K562 (cell line): ENCODE measurements at regions not wholly inside any gene's neighbourhood (a gene's known extent, or its start where the extent isn't known, plus 50 kb on each side); places are given as distances from the start of the nearest gene placed in this dataset.

Experiments
- ATAC-seq: fragments of 200-7000 bp; cut with Tn5 transposase; 3 replicates; pipeline ENCODE4 v1.9.1; 2020; ENCODE audit warnings: moderate library complexity
- BruUV-seq: library from RNA; stranded (reverse); fragments of 400-500 nt; replicated peaks from 2 replicates; lab custom pipeline; 2021; lab: Mats Ljungman, UMichigan
- CTCF ChIA-PET: fragments of 300-600 bp; formaldehyde crosslinking; extraction: SDS; loops from one replicate; lab custom pipeline; 2021; ENCODE audit warnings: low intra/inter-chr PET ratio; lab: Yijun Ruan, JAX
- POLR2A ChIA-PET: fragments of 300-600, 350-650 bp; sonication (Branson Sonifier 250); formaldehyde crosslinking; extraction: SDS; loops from one replicate; lab custom pipeline; 2021; ENCODE audit warnings: antibody characterized with exemption, inconsistent platforms; lab: Yijun Ruan, JAX
- DNase-seq, 4 experiments: peaks; one replicate each; pipeline versions ENCODE4 v3.0.0 to v3.0.0-alpha.2; 2011 to 2018; ENCODE audit warnings: low spot score in 3 of 4, mixed read lengths in 3 of 4; ENCODE audit errors: extremely low read depth in 1 of 4
- FAIRE-seq: peaks from 2 replicates; lab custom pipeline; 2011; peaks lifted over from hg19 to GRCh38; lab: Jason Lieb, UNC
- H2AFZ ChIP-seq: 2 replicates; pipeline ENCODE4 v1.6.0; 2011; ENCODE audit warnings: low read depth, low read length, control low read depth, inconsistent platforms
- H3K27ac ChIP-seq: fragments of 200-600 bp; 3 replicates; pipeline ENCODE4 v1.8.0; 2011; ENCODE audit warnings: low read depth, mild to moderate bottlenecking, control low read depth, inconsistent platforms, low read length, moderate library complexity, mixed read lengths; ENCODE audit errors: extremely low read depth
- H3K27me3 ChIP-seq, 2 experiments: fragments of 300-600 bp in 1 of 2; 2 replicates in 1 of 2; 3 replicates in 1 of 2; pipeline versions ENCODE4 v1.6.0 to v1.8.0; 2011; ENCODE audit warnings: inconsistent platforms in 2 of 2, low read length in 2 of 2, mild to moderate bottlenecking in 1 of 2, mixed read lengths in 1 of 2, moderate library complexity in 1 of 2; ENCODE audit not compliant: control insufficient read depth in 2 of 2, insufficient read depth in 2 of 2
- H3K36me3 ChIP-seq: fragments of 300-600 bp; 3 replicates; pipeline ENCODE4 v1.8.0; 2011; ENCODE audit warnings: mild to moderate bottlenecking, low read length, inconsistent platforms; ENCODE audit not compliant: control insufficient read depth, insufficient read depth
- H3K4me1 ChIP-seq, 2 experiments: fragments of 200-600 bp in 1 of 2; replicated peaks in 1 of 2; 2 replicates in 1 of 2; 3 replicates in 1 of 2; pipeline versions ENCODE4 v1.5.1 to v1.8.0; 2011; ENCODE audit warnings: inconsistent platforms in 2 of 2, low read length in 2 of 2, mild to moderate bottlenecking in 1 of 2, mixed read lengths in 1 of 2, moderate library complexity in 1 of 2; ENCODE audit not compliant: control insufficient read depth in 2 of 2, insufficient read depth in 2 of 2
- H3K4me2 ChIP-seq: 2 replicates; pipeline ENCODE4 v1.6.1; 2011; ENCODE audit warnings: low read length, control low read depth, inconsistent platforms, mixed read lengths; ENCODE audit not compliant: insufficient read depth
- H3K4me3 ChIP-seq: fragments of 200-600 bp; sonication (generic), shearing (Covaris generic); 2 replicates; pipeline ENCODE4 v1.5.1; 2016; ENCODE audit warnings: control low read depth, inconsistent platforms
- H3K79me2 ChIP-seq: fragments of 200-600 bp; 3 replicates; pipeline ENCODE4 v1.8.0; 2011; ENCODE audit warnings: low read length, inconsistent platforms; ENCODE audit not compliant: control insufficient read depth, insufficient read depth
- H3K9ac ChIP-seq, 2 experiments: 2 replicates each; pipeline versions ENCODE4 v1.6.0 to v1.6.1; 2011; ENCODE audit warnings: low read depth in 2 of 2, low read length in 2 of 2, control low read depth in 1 of 2, inconsistent platforms in 1 of 2, mild to moderate bottlenecking in 1 of 2, mixed read lengths in 1 of 2; ENCODE audit not compliant: insufficient read depth in 1 of 2
- H3K9me1 ChIP-seq: one replicate; pipeline ENCODE4 v1.6.0; 2011; ENCODE audit warnings: inconsistent platforms, mild to moderate bottlenecking, low read length, moderate library complexity; ENCODE audit not compliant: control insufficient read depth, insufficient read depth
- H3K9me3 ChIP-seq: replicated peaks from 2 replicates; pipeline ENCODE4 v1.5.1; 2011; ENCODE audit warnings: low read depth, low read length, inconsistent platforms; ENCODE audit not compliant: control insufficient read depth, insufficient read depth
- H4K20me1 ChIP-seq: replicated peaks from 2 replicates; pipeline ENCODE4 v1.6.1; 2011; ENCODE audit warnings: low read length, inconsistent platforms, mixed read lengths; ENCODE audit not compliant: control insufficient read depth, insufficient read depth
- LEF1 ChIP-seq: fragments of 450-650 bp; IDR thresholded peaks from 2 replicates; pipeline ENCODE4 v1.6.1; 2016; ENCODE audit warnings: mild to moderate bottlenecking
- PATZ1 ChIP-seq: fragments of 250-450 bp; sonication (Bioruptor Pico); IDR thresholded peaks from 2 replicates; pipeline ENCODE4 v1.5.0; 2020; ENCODE audit warnings: mild to moderate bottlenecking, borderline replicate concordance
- RBM25 ChIP-seq: fragments of 200-400 bp; formaldehyde crosslinking; IDR thresholded peaks from 2 replicates; pipeline ENCODE4 v1.6.1; 2018; ENCODE audit warnings: low read length, low read depth, moderate library complexity; ENCODE audit not compliant: severe bottlenecking
- TCF3 ChIP-seq: sonication (generic); formaldehyde crosslinking; IDR thresholded peaks from 2 replicates; pipeline ENCODE4 v1.4.0; 2020; ENCODE audit warnings: mild to moderate bottlenecking, missing genetic modification reagents
- WGBS: fragments of 100-300 bp; shearing (Covaris generic); methylation state at CpG from one replicate; pipeline ENCODE4 v1.1.6; 2016; ENCODE audit warnings: low coverage, mixed read lengths; ENCODE audit not compliant: insufficient coverage; ENCODE audit errors: missing lambda C conversion rate; 5-methylcytosine and 5-hydroxymethylcytosine counted together
- in situ Hi-C: fragments of 300-500 bp; cut with MboI; formaldehyde crosslinking; loops from 4 replicates; pipeline ENCODE4 v1.15.0; 2018; ENCODE audit warnings: inconsistent platforms, mixed read lengths
- intact Hi-C: fragments of 100-400 bp; cut with micrococcal nuclease; formaldehyde crosslinking; loops from 2 replicates; pipeline ENCODE4 v1.14.2; 2022

GRCh38 chr22:27286711-27287110 is 514.8 kb downstream of the MN1 start:
- ATAC-seq (no peak), FAIRE-seq (no peak), DNase-seq (no peak)
- Histone ChIP-seq H4K20me1 (no peaks in the 10 kb centered on the region; the same call in 1 of the 2 replicates), H2AFZ (no peak overlapping the region), H3K4me2 (no peak overlapping the region), H3K4me3 (no peak overlapping the region), H3K79me2 (no peaks in the 10 kb centered on the region), H3K36me3 (no peaks in the 10 kb centered on the region), H3K9me1 (no peaks in the 10 kb centered on the region), H3K27me3 (no peaks in the 10 kb centered on the region; a peak in 1 of 5 replicates), H3K27ac (no peak overlapping the region), H3K9me3 (no peaks in the 10 kb centered on the region), H3K4me1 (no peaks in the 10 kb centered on the region), H3K9ac (no peak overlapping the region)
- ChIA-PET POLR2A (no interaction called here), CTCF (no interaction called here)
- intact Hi-C loops: no loop called here
- BruUV-seq: no TSS peak
- WGBS: 0% methylated on average over 5 of the region's 5 CpGs
- in situ Hi-C loops: no loop called here
- TF ChIP-seq LEF1: no peak
- no peak for TF ChIP-seq PATZ1 (CRISPR knock-in tag)

- no peaks in the 10 kb centered on the region; the same call in 1 of the 2 replicates for H4K20me1 ChIP-seq
- CTCF ChIA-PET: no interaction called here
- ATAC-seq: no peak
- TF ChIP-seq TCF3 (CRISPR knock-in tag): no peak
- TF ChIP-seq RBM25: peak; percentile 35
- DNase-seq: no peak
- peaks cover 0 to 2% of the 10 kb centered on the region in 2 experiments; a peak in 2 of 5 replicates for H3K4me1 ChIP-seq
- H3K27me3 ChIP-seq: peaks cover 3 to 18% of the 10 kb centered on the region in 2 experiments; a peak in 3 of 5 replicates
- intact Hi-C loops: no loop called here
- no peaks in the 10 kb centered on the region for H3K36me3 ChIP-seq
- no peak for FAIRE-seq
- no peak overlapping the region for H3K4me3 ChIP-seq
- BruUV-seq: no TSS peak
- in situ Hi-C loops: no loop called here
- no peaks in the 10 kb centered on the region for H3K9me3 ChIP-seq
- no peak overlapping the region for H3K27ac ChIP-seq
- WGBS: 2% methylated on average over 7 of the region's 7 CpGs
- H3K9ac ChIP-seq: no peak overlapping the region
- no peak overlapping the region for H3K4me2 ChIP-seq
- H3K79me2 ChIP-seq: no peaks in the 10 kb centered on the region
- no peak overlapping the region for H2AFZ ChIP-seq
- no peaks in the 10 kb centered on the region for H3K9me1 ChIP-seq
- POLR2A ChIA-PET: no interaction called here
Measured at GRCh38 chr22:27292542-27293299, 508.8 kb downstream of the MN1 start.
